IMR-90 (cell line): ENCODE measurements at regions not wholly inside any gene's neighbourhood (a gene's known extent, or its start where the extent isn't known, plus 50 kb on each side); places are given as distances from the start of the nearest gene placed in this dataset.

Source experiments
- ATAC-seq: fragments of 200-7000 bp; cut with Tn5 transposase; 2 replicates; pipeline ENCODE4 v1.9.1; 2020; ENCODE audit warnings: low read depth, mild to moderate bottlenecking, moderate library complexity
- BruUV-seq: library from RNA; stranded (reverse); fragments of 400-500 nt; replicated peaks from 2 replicates; lab custom pipeline; 2021; lab: Mats Ljungman, UMichigan
- CTCF ChIA-PET: fragments of 300-600 bp; formaldehyde crosslinking; extraction: SDS; loops from one replicate; lab custom pipeline; 2021; ENCODE audit warnings: antibody characterized with exemption; lab: Yijun Ruan, JAX
- POLR2A ChIA-PET: fragments of 300-600 bp; sonication (Branson Sonifier 250); formaldehyde crosslinking; loops from one replicate; lab custom pipeline; 2022; ENCODE audit warnings: antibody characterized with exemption; ENCODE audit not compliant: unreplicated experiment; lab: Charles Lee
- DNase-seq: peaks from one replicate; pipeline ENCODE4 v3.0.0; 2013
- H2AFZ ChIP-seq: replicated peaks from 2 replicates; pipeline ENCODE3; 2013; ENCODE audit warnings: low read length, mild to moderate bottlenecking; ENCODE audit not compliant: poor library complexity
- H2AK5ac ChIP-seq: 2 replicates; pipeline ENCODE4 v1.6.1; 2013; ENCODE audit warnings: low read depth, low read length, inconsistent platforms
- H2AK9ac ChIP-seq: replicated peaks from 2 replicates; pipeline ENCODE3; 2013; ENCODE audit warnings: mild to moderate bottlenecking, low read depth, low read length, moderate library complexity; ENCODE audit not compliant: poor library complexity
- H2BK120ac ChIP-seq: 2 replicates; pipeline ENCODE4 v1.6.1; 2013; ENCODE audit warnings: low read depth, low read length, inconsistent platforms
- H2BK15ac ChIP-seq: 3 replicates; pipeline ENCODE4 v1.6.1; 2013; ENCODE audit warnings: low read depth, low read length, inconsistent platforms
- H2BK20ac ChIP-seq: 2 replicates; pipeline ENCODE4 v1.6.1; 2013; ENCODE audit warnings: low read depth, mild to moderate bottlenecking, inconsistent platforms, low read length, moderate library complexity
- H2BK5ac ChIP-seq: 2 replicates; pipeline ENCODE4 v1.6.1; 2013; ENCODE audit warnings: mild to moderate bottlenecking, low read depth, low read length, inconsistent platforms; ENCODE audit not compliant: poor library complexity, severe bottlenecking
- H3K14ac ChIP-seq: replicated peaks from 2 replicates; pipeline ENCODE4 v1.6.1; 2013; ENCODE audit warnings: low read depth, low read length, inconsistent platforms
- H3K18ac ChIP-seq: 2 replicates; pipeline ENCODE4 v1.6.1; 2013; ENCODE audit warnings: low read depth, low read length, control low read depth
- H3K23ac ChIP-seq: 2 replicates; pipeline ENCODE4 v1.6.1; 2013; ENCODE audit warnings: low read depth, low read length, inconsistent platforms
- H3K27ac ChIP-seq: 2 replicates; pipeline ENCODE4 v1.5.1; 2013; ENCODE audit warnings: mild to moderate bottlenecking, control low read depth, low read length; ENCODE audit not compliant: insufficient read depth
- H3K27me3 ChIP-seq: 2 replicates; pipeline ENCODE4 v1.6.1; 2013; ENCODE audit warnings: low read length; ENCODE audit not compliant: control insufficient read depth, insufficient read depth
- H3K36me3 ChIP-seq: 2 replicates; pipeline ENCODE4 v1.6.1; 2013; ENCODE audit warnings: low read length, mixed read lengths; ENCODE audit not compliant: control insufficient read depth, insufficient read depth
- H3K4ac ChIP-seq: 2 replicates; pipeline ENCODE4 v1.6.1; 2013; ENCODE audit warnings: low read depth, low read length, inconsistent platforms
- H3K4me1 ChIP-seq: 2 replicates; pipeline ENCODE4 v1.6.1; 2013; ENCODE audit warnings: low read length, mixed read lengths; ENCODE audit not compliant: control insufficient read depth, insufficient read depth
- H3K4me2 ChIP-seq: 2 replicates; pipeline ENCODE4 v1.6.1; 2013; ENCODE audit warnings: low read depth, mild to moderate bottlenecking, control low read depth, low read length, moderate library complexity
- H3K4me3 ChIP-seq: 2 replicates; pipeline ENCODE4 v1.5.1; 2013; ENCODE audit warnings: low read depth, mild to moderate bottlenecking, control low read depth, low read length, moderate library complexity; ENCODE audit not compliant: insufficient read depth
- H3K56ac ChIP-seq: 2 replicates; pipeline ENCODE4 v1.6.1; 2013; ENCODE audit warnings: low read length, inconsistent platforms; ENCODE audit not compliant: insufficient read depth; ENCODE audit errors: extremely low read depth
- H3K79me1 ChIP-seq, 2 experiments: 2 replicates each; pipeline ENCODE4 v1.6.1; 2013; ENCODE audit warnings: low read length in 2 of 2, inconsistent platforms in 1 of 2, low read depth in 1 of 2
- H3K9ac ChIP-seq: 2 replicates; pipeline ENCODE4 v1.6.1; 2013; ENCODE audit warnings: low read depth, low read length, control low read depth
- H3K9me1 ChIP-seq: 2 replicates; pipeline ENCODE4 v1.6.1; 2013; ENCODE audit warnings: low read length, inconsistent platforms; ENCODE audit not compliant: insufficient read depth
- H3K9me3 ChIP-seq: 2 replicates; pipeline ENCODE4 v1.6.1; 2013; ENCODE audit warnings: low read length; ENCODE audit not compliant: control insufficient read depth, insufficient read depth
- H4K20me1 ChIP-seq: 2 replicates; pipeline ENCODE4 v1.6.1; 2013; ENCODE audit warnings: low read length, inconsistent platforms; ENCODE audit not compliant: insufficient read depth
- H4K5ac ChIP-seq: 2 replicates; pipeline ENCODE4 v1.6.1; 2013; ENCODE audit warnings: mild to moderate bottlenecking, low read depth, low read length, control low read depth
- H4K8ac ChIP-seq, 2 experiments: 2 replicates each; pipeline ENCODE4 v1.6.1; 2013; ENCODE audit warnings: low read depth in 2 of 2, low read length in 2 of 2, control low read depth in 1 of 2, inconsistent platforms in 1 of 2
- H4K91ac ChIP-seq: 2 replicates; pipeline ENCODE4 v1.6.1; 2013; ENCODE audit warnings: low read depth, low read length, inconsistent platforms; ENCODE audit not compliant: insufficient read depth
- BHLHE40 ChIP-seq: fragments of 150-350 bp; IDR thresholded peaks from 2 replicates; pipeline ENCODE4 v1.6.1; 2016; ENCODE audit warnings: mild to moderate bottlenecking, low read depth, low read length
- CEBPB ChIP-seq: IDR thresholded peaks from 2 replicates; pipeline ENCODE4 v1.6.1; 2012; ENCODE audit warnings: low read depth, low read length, improper control_type of control experiment
- CHD1 ChIP-seq: IDR thresholded peaks from 2 replicates; pipeline ENCODE4 v1.6.1; 2012; ENCODE audit warnings: low read depth, low read length, improper control_type of control experiment
- CTCF ChIP-seq: conservative IDR thresholded peaks from 2 replicates; pipeline ENCODE4 v1.5.1; 2012; ENCODE audit warnings: mild to moderate bottlenecking, low read depth, low read length, improper control_type of control experiment
- ELK1 ChIP-seq: fragments of 150-350 bp; IDR thresholded peaks from 2 replicates; pipeline ENCODE4 v1.6.1; 2016; ENCODE audit warnings: low read depth, mild to moderate bottlenecking, low read length, moderate library complexity, borderline replicate concordance
- FOS ChIP-seq: fragments of 150-350 bp; IDR thresholded peaks from 2 replicates; pipeline ENCODE4 v1.6.1; 2016; ENCODE audit warnings: low read depth, low read length
- MAFK ChIP-seq: IDR thresholded peaks from 2 replicates; pipeline ENCODE4 v1.6.1; 2012; ENCODE audit warnings: low read depth, low read length, improper control_type of control experiment
- MAZ ChIP-seq: IDR thresholded peaks from 2 replicates; pipeline ENCODE4 v1.6.1; 2012; ENCODE audit warnings: low read depth, mild to moderate bottlenecking, low read length, improper control_type of control experiment, moderate library complexity, borderline replicate concordance
- MXI1 ChIP-seq: IDR thresholded peaks from 2 replicates; pipeline ENCODE4 v1.6.1; 2012; ENCODE audit warnings: low read depth, mild to moderate bottlenecking, low read length, moderate library complexity, borderline replicate concordance
- NFE2L2 ChIP-seq: fragments of 150-350 bp; IDR thresholded peaks from 2 replicates; pipeline ENCODE4 v1.6.1; 2016; ENCODE audit warnings: low read depth, mild to moderate bottlenecking, low read length
- POLR2A ChIP-seq: IDR thresholded peaks from 2 replicates; pipeline ENCODE4 v1.6.1; 2012; ENCODE audit warnings: mild to moderate bottlenecking, low read depth, low read length
- RAD21 ChIP-seq: IDR thresholded peaks from 2 replicates; pipeline ENCODE4 v1.6.1; 2012; ENCODE audit warnings: low read length, improper control_type of control experiment
- RCOR1 ChIP-seq: IDR thresholded peaks from 2 replicates; pipeline ENCODE4 v1.6.1; 2012; ENCODE audit warnings: mild to moderate bottlenecking, low read length, improper control_type of control experiment; ENCODE audit not compliant: insufficient replicate concordance
- RFX5 ChIP-seq: IDR thresholded peaks from 2 replicates; pipeline ENCODE4 v1.8.0; 2012; ENCODE audit warnings: low read depth, mild to moderate bottlenecking, low read length, moderate library complexity
- SMC3 ChIP-seq: fragments of 150-350 bp; IDR thresholded peaks from 2 replicates; pipeline ENCODE4 v1.6.1; 2016; ENCODE audit warnings: low read depth, mild to moderate bottlenecking, antibody characterized with exemption, low read length, moderate library complexity
- USF2 ChIP-seq: fragments of 150-350 bp; IDR thresholded peaks from 2 replicates; pipeline ENCODE4 v1.6.1; 2017; ENCODE audit warnings: mild to moderate bottlenecking, antibody characterized with exemption, low read length, low read depth
- WGBS, 2 experiments: methylation state at CpG; one replicate each; pipeline versions ENCODE4 v1.1.5 to v1.1.7; 2013; ENCODE audit warnings: missing lambda C conversion rate in 2 of 2; ENCODE audit not compliant: insufficient read length in 1 of 2; ENCODE audit errors: extremely low coverage in 2 of 2; 5-methylcytosine and 5-hydroxymethylcytosine counted together
- dilution Hi-C: fragments of 300-500 bp; cut with HindIII; formaldehyde crosslinking; loops from one replicate; pipeline ENCODE4 v1.14.3; 2018; ENCODE audit warnings: low sequenced_read_pairs; ENCODE audit not compliant: unreplicated experiment
- in situ Hi-C: fragments of 300-500 bp; cut with MboI; formaldehyde crosslinking; loops from 3 replicates; pipeline ENCODE4 v1.14.3; 2019; ENCODE audit warnings: low sequenced_read_pairs, inconsistent platforms, mixed read lengths
- intact Hi-C: fragments of 100-400 bp; cut with micrococcal nuclease; formaldehyde crosslinking; loops from 2 replicates; pipeline ENCODE4 v1.10.0; 2022

GRCh38 chr21:16455526-16455925 lies 725.7 kb downstream of the USP25 start:
- Histone ChIP-seq H3K27ac (no peak overlapping the region), H3K23ac (no peak overlapping the region), H3K9ac (no peak overlapping the region), H2AFZ (no peak overlapping the region), H3K9me1 (no peaks in the 10 kb centered on the region), H4K20me1 (no peaks in the 10 kb centered on the region), H3K56ac (no peak overlapping the region), H2BK5ac (no peak overlapping the region), H3K4ac (no peak overlapping the region), H4K5ac (no peak overlapping the region), H4K8ac (no peak overlapping the region), H3K4me1 (no peaks in the 10 kb centered on the region), H3K18ac (no peak overlapping the region), H3K9me3 (no peaks in the 10 kb centered on the region), H3K4me3 (no peak overlapping the region), H4K91ac (no peak overlapping the region), H2BK15ac (no peak overlapping the region), H2AK5ac (no peak overlapping the region), H3K14ac (no peak overlapping the region), H3K79me1 (no peaks in the 10 kb centered on the region), H2BK120ac (no peak overlapping the region), H2BK20ac (no peak overlapping the region), H3K36me3 (no peaks in the 10 kb centered on the region), H2AK9ac (no peak overlapping the region), H3K27me3 (no peaks in the 10 kb centered on the region), H3K4me2 (no peak overlapping the region)
- no peak for ATAC-seq
- ChIA-PET CTCF (interaction anchor here (0.6 to 1.1 kb wide), 3 partner anchors 22 to 105 kb away, joined by 3 to 8 read pairs (median 5); no protein-coding TSS in a partner anchor), POLR2A (no interaction called here)
- intact Hi-C loops (no loop called here), dilution Hi-C loops (no loop called here), in situ Hi-C loops (no loop called here)
- WGBS, 2 experiments, result 83 to 100% methylated on average over 1 of the region's 2 CpGs
- no TSS peak for BruUV-seq
- no peak for DNase-seq
- no peak for TF ChIP-seq USF2
- TF ChIP-seq ELK1, result no peak
- no peak for TF ChIP-seq CTCF
- TF ChIP-seq MAFK, result no peak
- TF ChIP-seq POLR2A, result no peak
- no peak for TF ChIP-seq CEBPB
- no peak for TF ChIP-seq FOS
- TF ChIP-seq RAD21, result no peak
- no peak for TF ChIP-seq MAZ
- no peak for TF ChIP-seq RCOR1
- no peak for TF ChIP-seq CHD1
- TF ChIP-seq NFE2L2, result no peak
- no peak for TF ChIP-seq SMC3
- TF ChIP-seq MXI1, result no peak
- no peak for TF ChIP-seq BHLHE40
- no peak for TF ChIP-seq RFX5
